Omental fat pad (tissue), 3 donors: ENCODE measurements at regions not wholly inside any gene's neighbourhood (a gene's known extent, or its start where the extent isn't known, plus 50 kb on each side); places are given as distances from the start of the nearest gene placed in this dataset.

Source experiments
- ATAC-seq: fragments of 150-250 bp; one replicate; pipeline ENCODE4 v1.9.1; 2016; ENCODE audit warnings: mild to moderate bottlenecking, moderate library complexity; ENCODE audit not compliant: low FRiP score
- DNase-seq: peaks from one replicate; pipeline ENCODE4 v3.0.0-alpha.2; 2019; ENCODE audit warnings: low spot score
- TF ChIP-seq, protein P1 (sequence below), 3 donors: fragments of 450-650 bp; IDR thresholded peaks; one replicate each; pipeline ENCODE4 v1.5.1; 2016 to 2017; ENCODE audit warnings: antibody characterized with exemption in 3 of 3, mild to moderate bottlenecking in 3 of 3, moderate library complexity in 2 of 3

DNA sequence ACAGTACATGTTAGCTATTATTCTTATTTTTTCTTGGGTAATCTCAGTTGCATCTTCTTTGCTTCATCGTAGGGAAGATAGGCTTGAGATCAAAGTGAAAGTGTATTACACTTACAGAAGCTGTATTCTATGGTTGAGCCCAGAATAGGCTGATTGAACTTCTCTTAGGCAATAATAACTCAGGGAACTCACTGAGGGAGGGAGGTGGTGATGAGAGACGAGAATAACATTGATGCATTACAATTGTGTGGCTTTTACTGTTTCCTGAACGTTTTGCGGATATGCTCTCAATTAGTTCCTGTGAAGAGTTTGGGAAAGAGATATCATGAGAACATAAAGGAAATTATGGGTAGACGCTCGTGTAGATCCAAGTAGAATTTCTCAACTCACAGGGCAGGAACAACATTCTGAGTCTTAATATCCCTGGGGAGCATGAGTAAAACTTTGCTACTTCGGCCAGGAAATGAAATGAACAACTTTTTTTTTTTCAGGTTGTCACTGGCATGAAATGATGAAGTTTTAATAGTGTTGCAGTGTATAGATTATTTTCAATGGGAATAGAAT is 302.2 kb downstream of the TUSC7 start:
- TF ChIP-seq, protein P1, sequence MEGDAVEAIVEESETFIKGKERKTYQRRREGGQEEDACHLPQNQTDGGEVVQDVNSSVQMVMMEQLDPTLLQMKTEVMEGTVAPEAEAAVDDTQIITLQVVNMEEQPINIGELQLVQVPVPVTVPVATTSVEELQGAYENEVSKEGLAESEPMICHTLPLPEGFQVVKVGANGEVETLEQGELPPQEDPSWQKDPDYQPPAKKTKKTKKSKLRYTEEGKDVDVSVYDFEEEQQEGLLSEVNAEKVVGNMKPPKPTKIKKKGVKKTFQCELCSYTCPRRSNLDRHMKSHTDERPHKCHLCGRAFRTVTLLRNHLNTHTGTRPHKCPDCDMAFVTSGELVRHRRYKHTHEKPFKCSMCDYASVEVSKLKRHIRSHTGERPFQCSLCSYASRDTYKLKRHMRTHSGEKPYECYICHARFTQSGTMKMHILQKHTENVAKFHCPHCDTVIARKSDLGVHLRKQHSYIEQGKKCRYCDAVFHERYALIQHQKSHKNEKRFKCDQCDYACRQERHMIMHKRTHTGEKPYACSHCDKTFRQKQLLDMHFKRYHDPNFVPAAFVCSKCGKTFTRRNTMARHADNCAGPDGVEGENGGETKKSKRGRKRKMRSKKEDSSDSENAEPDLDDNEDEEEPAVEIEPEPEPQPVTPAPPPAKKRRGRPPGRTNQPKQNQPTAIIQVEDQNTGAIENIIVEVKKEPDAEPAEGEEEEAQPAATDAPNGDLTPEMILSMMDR (IDR thresholded peaks at IDR 0.05) = no peak
- no peak for DNase-seq
- ATAC-seq = no peak

DNA sequence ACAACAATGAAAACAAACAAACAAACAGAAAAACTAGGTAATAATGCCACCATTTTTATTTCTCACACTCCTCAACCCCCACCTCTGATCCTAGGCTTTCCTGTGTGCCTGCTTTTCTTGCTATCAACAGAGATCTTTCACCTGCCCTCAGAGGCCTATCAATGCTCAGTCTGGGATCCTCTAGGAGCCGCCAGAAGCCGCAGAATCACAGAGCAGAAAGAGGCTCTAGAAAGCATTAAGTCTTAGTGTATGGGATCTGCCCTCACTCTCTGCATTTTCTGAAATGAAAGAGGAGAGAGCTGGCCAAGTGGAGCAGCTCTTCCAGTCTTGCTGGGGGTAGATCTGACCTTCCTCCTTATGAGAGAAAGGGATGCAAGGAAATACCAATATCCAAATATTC is 306.8 kb downstream of the TUSC7 start:
- TF ChIP-seq, protein P1 (IDR thresholded peaks at IDR 0.05) = no peak
- ATAC-seq = no peak
- no peak for DNase-seq

DNA sequence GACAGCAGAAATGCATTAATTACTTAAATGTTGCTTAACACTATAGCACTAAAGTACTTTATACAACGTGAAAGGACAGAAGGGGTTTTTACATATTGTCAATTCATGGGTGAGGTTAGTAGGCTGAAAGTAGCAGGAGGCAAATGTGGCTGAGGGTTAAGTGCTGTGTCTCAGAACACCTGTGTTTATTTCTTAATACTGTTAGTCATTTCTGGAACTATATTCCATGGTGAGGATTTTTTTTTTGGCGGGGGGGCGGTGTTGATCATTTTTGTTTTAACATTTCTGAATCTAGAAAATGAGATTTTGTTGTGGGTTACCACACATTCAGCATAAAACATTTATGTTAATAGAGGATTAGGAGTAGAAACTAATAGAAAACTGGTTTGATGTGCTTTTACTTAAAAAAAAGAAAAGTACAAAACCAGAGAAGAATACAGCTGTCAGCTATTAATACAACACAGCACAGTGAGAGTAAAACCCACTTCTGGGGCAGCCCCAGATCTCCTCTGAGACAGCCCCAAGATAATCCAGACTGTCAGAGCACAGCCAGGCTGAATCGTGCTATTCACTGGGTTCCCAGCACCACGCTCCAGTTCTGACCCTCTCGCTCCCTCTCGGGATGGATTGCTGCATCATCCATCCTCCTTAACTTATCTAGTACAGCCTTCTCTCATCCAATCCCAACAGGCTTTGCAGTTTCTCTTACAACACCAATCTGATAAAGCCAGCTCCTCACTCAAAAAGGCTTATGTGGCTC is 307.7 kb downstream of the TUSC7 start:
- TF ChIP-seq, protein P1 (IDR thresholded peaks at IDR 0.05) = no peak
- DNase-seq = no peak
- no peak for ATAC-seq

DNA sequence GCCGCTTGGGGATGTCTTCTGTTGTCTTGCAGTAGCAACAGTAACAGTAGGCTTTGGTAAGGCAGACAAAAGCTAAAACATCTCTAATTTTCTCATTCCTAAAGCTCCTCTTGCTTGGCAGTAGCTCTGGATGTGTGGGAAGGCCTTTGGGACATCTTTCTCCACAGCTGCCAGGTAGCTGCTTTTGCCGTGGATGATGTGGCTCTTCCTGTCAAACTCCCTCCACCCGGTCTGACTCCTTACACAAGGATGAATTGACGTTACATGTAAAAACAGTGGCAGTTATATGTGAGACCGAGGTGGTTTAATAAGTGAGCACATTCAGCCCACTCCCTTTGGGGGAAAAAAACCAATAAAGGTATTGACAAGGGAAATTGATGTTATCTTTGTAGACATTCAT is 309.1 kb downstream of the TUSC7 start:
- ATAC-seq (no peak), DNase-seq (no peak)
- TF ChIP-seq, protein P1 (IDR thresholded peaks at IDR 0.05) = no peak

DNA sequence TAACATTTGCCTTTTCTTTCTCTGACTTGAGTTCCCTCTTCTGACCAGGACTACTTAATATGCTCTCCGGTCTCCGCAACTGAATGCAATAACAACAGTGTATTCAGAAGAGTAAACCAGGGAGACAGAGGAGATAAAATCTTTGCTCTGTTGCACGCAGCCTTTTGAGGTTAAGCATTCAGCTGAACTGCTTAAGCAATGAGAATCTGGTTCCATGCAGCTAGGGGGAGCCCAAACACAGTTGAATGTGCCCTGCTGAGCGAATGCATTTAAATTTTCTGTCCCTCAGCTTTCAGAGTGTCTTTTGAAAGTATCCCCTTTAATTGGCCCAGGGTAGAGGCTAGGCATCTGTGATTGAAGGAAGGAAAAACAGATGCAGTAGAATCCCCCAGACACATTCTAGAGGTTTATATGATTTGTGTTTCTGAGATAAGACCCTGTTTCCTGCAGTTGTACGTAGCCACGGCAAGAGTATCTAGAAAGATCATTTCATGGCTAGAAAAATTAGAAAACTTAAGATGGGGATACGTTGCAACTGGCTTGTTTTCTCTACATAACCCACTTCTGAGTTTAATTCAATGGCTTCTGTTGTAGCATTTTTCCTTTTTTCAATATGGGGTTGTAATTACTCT is 309.6 kb downstream of the TUSC7 start:
- ATAC-seq (peak; percentile 56), DNase-seq (no peak)
- TF ChIP-seq, protein P1 (IDR thresholded peaks at IDR 0.05) = peak in 2 of 3 donors; percentile 48 to 66

DNA sequence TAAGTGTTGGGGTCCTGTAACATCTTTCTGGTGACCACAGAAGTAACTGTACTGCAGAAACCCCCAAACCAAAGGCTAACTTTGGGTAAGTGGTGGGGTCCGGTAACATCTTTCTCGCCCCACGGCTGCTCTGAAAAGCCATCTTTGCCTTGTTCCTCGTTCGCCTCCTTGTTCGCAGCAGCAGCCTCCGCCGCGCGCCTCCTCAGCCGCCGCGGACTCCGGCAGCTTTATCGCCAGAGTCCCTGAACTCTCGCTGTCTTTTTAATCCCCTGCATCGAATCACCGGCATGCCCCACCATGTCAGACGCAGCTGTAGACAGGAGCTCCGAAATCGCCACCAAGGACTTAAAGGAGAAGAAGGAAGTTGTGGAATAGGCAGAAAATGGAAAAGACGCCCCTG is 316.8 kb downstream of the TUSC7 start:
- DNase-seq (no peak), ATAC-seq (no peak)
- TF ChIP-seq, protein P1 (IDR thresholded peaks at IDR 0.05) = no peak
